Natural killer cell (primary cell): ENCODE measurements at regions not wholly inside any gene's neighbourhood (a gene's known extent, or its start where the extent isn't known, plus 50 kb on each side); places are given as distances from the start of the nearest gene placed in this dataset.

Experiments
- ATAC-seq, 3 donors: fragments of 150-1000 bp in 2 of 3; fragments of 200-7000 bp in 1 of 3; cut with Tn5 transposase; 1 replicate in 1 of 3; 2 replicates in 2 of 3; pipeline ENCODE4 v1.10.0; 2021; ENCODE audit warnings: mild to moderate bottlenecking in 2 of 3, moderate library complexity in 2 of 3
- DNase-seq, 2 donors: peaks; one replicate each; pipeline versions ENCODE4 v3.0.0 to v3.0.0-alpha.2; 2013 to 2021; ENCODE audit warnings: mixed read lengths in 1 of 2
- H3K27ac ChIP-seq: one replicate; pipeline ENCODE4 v1.5.1; 2013; ENCODE audit warnings: mild to moderate bottlenecking, low read length
- H3K27me3 ChIP-seq: one replicate; pipeline ENCODE4 v1.6.1; 2013; ENCODE audit warnings: low read length; ENCODE audit not compliant: control insufficient read depth, insufficient read depth
- H3K36me3 ChIP-seq: one replicate; pipeline ENCODE4 v1.6.1; 2013; ENCODE audit warnings: low read length; ENCODE audit not compliant: control insufficient read depth, insufficient read depth
- H3K4me1 ChIP-seq: one replicate; pipeline ENCODE4 v1.6.1; 2013; ENCODE audit warnings: low read length; ENCODE audit not compliant: control insufficient read depth, insufficient read depth
- H3K4me3 ChIP-seq: one replicate; pipeline ENCODE4 v1.5.1; 2013; ENCODE audit warnings: low read length
- H3K9me3 ChIP-seq: one replicate; pipeline ENCODE4 v1.6.1; 2013; ENCODE audit warnings: low read length; ENCODE audit not compliant: control insufficient read depth, insufficient read depth
- H3K27ac Mint-ChIP-seq, 2 donors: one replicate each; pipeline ENCODE4 v1.8.0; 2022; ENCODE audit warnings: mild to moderate bottlenecking in 2 of 2, mixed read lengths in 2 of 2, moderate library complexity in 1 of 2
- H3K27me3 Mint-ChIP-seq, 2 donors: one replicate each; pipeline ENCODE4 v1.8.0; 2022; ENCODE audit warnings: low read depth in 2 of 2, mixed read lengths in 2 of 2
- H3K36me3 Mint-ChIP-seq: one replicate; pipeline ENCODE4 v1.8.0; 2022; ENCODE audit warnings: mixed read lengths
- H3K4me1 Mint-ChIP-seq, 2 donors: one replicate each; pipeline ENCODE4 v1.8.0; 2022; ENCODE audit warnings: mixed read lengths in 2 of 2
- H3K4me3 Mint-ChIP-seq: one replicate; pipeline ENCODE4 v1.8.0; 2022; ENCODE audit warnings: mild to moderate bottlenecking, moderate library complexity, mixed read lengths
- H3K9me3 Mint-ChIP-seq, 2 donors: one replicate each; pipeline ENCODE4 v1.8.0; 2022; ENCODE audit warnings: mixed read lengths in 2 of 2
- CTCF ChIP-seq: fragments of 200-600 bp; IDR thresholded peaks from one replicate; pipeline ENCODE4 v1.8.0; 2022; ENCODE audit warnings: antibody characterized with exemption
- WGBS: methylation state at CpG from one replicate; pipeline ENCODE4 v1.1.7; 2013; ENCODE audit warnings: missing lambda C conversion rate; ENCODE audit not compliant: insufficient coverage; 5-methylcytosine and 5-hydroxymethylcytosine counted together
- intact Hi-C: fragments of 100-400 bp; cut with micrococcal nuclease; formaldehyde crosslinking; loops from one replicate; pipeline ENCODE4 v1.14.2; 2022

- H3K27ac ChIP-seq, result no peak overlapping the region
- 73% methylated on average over 10 of the region's 13 CpGs for WGBS
- no peak overlapping the region for H3K4me3 ChIP-seq
- no peaks in the 10 kb centered on the region for H3K4me1 ChIP-seq
- no peaks in the 10 kb centered on the region for H3K36me3 ChIP-seq
- no peak for TF ChIP-seq CTCF
- Mint-ChIP-seq H3K9me3 (peaks cover 0 to 3% of the 10 kb centered on the region in 2 donors), H3K4me3 (no peak overlapping the region), H3K27ac (no peak overlapping the region), H3K36me3 (no peaks in the 10 kb centered on the region), H3K4me1 (no peaks in the 10 kb centered on the region), H3K27me3 (no peaks in the 10 kb centered on the region)
- H3K9me3 ChIP-seq, result no peaks in the 10 kb centered on the region
- intact Hi-C loops, result no loop called here
- no peak for ATAC-seq
- H3K27me3 ChIP-seq, result no peaks in the 10 kb centered on the region
- no peak for DNase-seq
Measured at GRCh38 chr15:97085731-97086130, 755.2 kb downstream of the NR2F2 start.

GRCh38 chr15:97087006-97087741 is 756.7 kb downstream of the NR2F2 start:
- H3K4me3 Mint-ChIP-seq, result no peak overlapping the region
- Histone ChIP-seq H3K27me3 (no peaks in the 10 kb centered on the region), H3K36me3 (no peaks in the 10 kb centered on the region), H3K4me3 (no peak overlapping the region), H3K9me3 (no peaks in the 10 kb centered on the region), H3K4me1 (no peaks in the 10 kb centered on the region), H3K27ac (no peak overlapping the region)
- no peaks in the 10 kb centered on the region for H3K4me1 Mint-ChIP-seq
- H3K36me3 Mint-ChIP-seq, result no peaks in the 10 kb centered on the region
- DNase-seq (no peak), ATAC-seq (no peak)
- WGBS, result 92% methylated on average over 3 of the region's 3 CpGs
- no peak for TF ChIP-seq CTCF
- H3K27ac Mint-ChIP-seq, result no peak overlapping the region
- H3K9me3 Mint-ChIP-seq, result peaks cover 2 to 3% of the 10 kb centered on the region in 2 donors
- intact Hi-C loops, result no loop called here
- no peaks in the 10 kb centered on the region for H3K27me3 Mint-ChIP-seq

GRCh38 chr15:97091093-97091492 is 760.6 kb downstream of the NR2F2 start:
- no peak overlapping the region for H3K27ac ChIP-seq
- intact Hi-C loops, result no loop called here
- H3K36me3 Mint-ChIP-seq, result no peaks in the 10 kb centered on the region
- no peaks in the 10 kb centered on the region for H3K36me3 ChIP-seq
- no peak for DNase-seq
- no peak for ATAC-seq
- no peak overlapping the region for H3K4me3 ChIP-seq
- H3K27me3 ChIP-seq, result no peaks in the 10 kb centered on the region
- no CpG with 5 or more reads among the region's 1 CpG for WGBS
- no peak for TF ChIP-seq CTCF
- H3K4me1 Mint-ChIP-seq, result no peaks in the 10 kb centered on the region
- no peak overlapping the region for H3K4me3 Mint-ChIP-seq
- H3K9me3 ChIP-seq, result no peaks in the 10 kb centered on the region
- H3K27me3 Mint-ChIP-seq, result no peaks in the 10 kb centered on the region
- H3K27ac Mint-ChIP-seq, result no peak overlapping the region
- no peaks in the 10 kb centered on the region for H3K4me1 ChIP-seq
- H3K9me3 Mint-ChIP-seq, result peaks cover 4 to 7% of the 10 kb centered on the region in 2 donors

- Histone ChIP-seq H3K9me3 (no peaks in the 10 kb centered on the region), H3K27me3 (no peaks in the 10 kb centered on the region), H3K4me1 (no peaks in the 10 kb centered on the region), H3K27ac (no peak overlapping the region), H3K36me3 (no peaks in the 10 kb centered on the region), H3K4me3 (no peak overlapping the region)
- no peaks in the 10 kb centered on the region for H3K36me3 Mint-ChIP-seq
- ATAC-seq (no peak), DNase-seq (no peak)
- no peak for TF ChIP-seq CTCF
- WGBS, result 83% methylated on average over 2 of the region's 2 CpGs
- H3K4me3 Mint-ChIP-seq, result no peak overlapping the region
- no peak overlapping the region for H3K27ac Mint-ChIP-seq
- H3K27me3 Mint-ChIP-seq, result no peaks in the 10 kb centered on the region
- H3K4me1 Mint-ChIP-seq, result no peaks in the 10 kb centered on the region
- intact Hi-C loops, result no loop called here
- H3K9me3 Mint-ChIP-seq, result peaks cover 6 to 7% of the 10 kb centered on the region in 2 donors
Measured at GRCh38 chr15:97092656-97093055, 762.2 kb downstream of the NR2F2 start.
